BLaER1 treated with 17β-estradiol and CSF1 and Interleukin-3, amounts not matched to agents 10 nM and 100 nM (cell line): ENCODE measurements at regions not wholly inside any gene's neighbourhood (a gene's known extent, or its start where the extent isn't known, plus 50 kb on each side); places are given as distances from the start of the nearest gene placed in this dataset.

ENCODE experiments used
- H3K27ac ChIP-seq, 11 experiments: shearing (Covaris generic); formaldehyde crosslinking; 2 replicates each; pipeline ENCODE4 v1.8.1; 2022
- H3K27me3 ChIP-seq, 11 experiments: shearing (Covaris generic); formaldehyde crosslinking; 2 replicates each; pipeline ENCODE4 v1.8.1; 2022
- H3K36me3 ChIP-seq, 11 experiments: shearing (Covaris generic); formaldehyde crosslinking; 2 replicates each; pipeline ENCODE4 v1.8.1; 2022
- H3K4me1 ChIP-seq, 10 experiments: shearing (Covaris generic); formaldehyde crosslinking; 2 replicates each; pipeline ENCODE4 v1.8.1; 2022
- H3K4me2 ChIP-seq, 11 experiments: shearing (Covaris generic); formaldehyde crosslinking; 2 replicates each; pipeline ENCODE4 v1.8.1; 2022
- H3K4me3 ChIP-seq, 10 experiments: shearing (Covaris generic); formaldehyde crosslinking; 2 replicates each; pipeline ENCODE4 v1.8.1; 2022
- H3K9ac ChIP-seq, 11 experiments: shearing (Covaris generic); formaldehyde crosslinking; 2 replicates each; pipeline ENCODE4 v1.8.1; 2022
- H3K9me3 ChIP-seq, 11 experiments: shearing (Covaris generic); formaldehyde crosslinking; replicated peaks in 1 of 11; 2 replicates each; pipeline ENCODE4 v1.8.1; 2022
- H4K20me1 ChIP-seq, 11 experiments: shearing (Covaris generic); formaldehyde crosslinking; 2 replicates each; pipeline ENCODE4 v1.8.1; 2022
- Cebpa-rat ChIP-seq, 11 experiments: shearing (Covaris generic); IDR thresholded peaks; 2 replicates each; pipeline ENCODE4 v1.8.1; 2022

GRCh38 chr6:158869826-158870648 lies 50.9 kb upstream of the EZR start:
- Histone ChIP-seq H3K9ac (peak overlapping the region; percentile 72 to 86 (median 82)), H3K4me3 (peak overlapping the region; percentile 17 to 70 (median 56); a peak in 19 of 20 replicates), H3K4me2 (peak overlapping the region; percentile 61 to 94 (median 84)), H3K4me1 (peaks cover 14 to 68% (median 57%) of the 10 kb centered on the region in 10 experiments), H3K27me3 (no peaks in the 10 kb centered on the region), H3K27ac (peak overlapping the region; percentile 81 to 98 (median 89)), H3K9me3 (peaks cover 0 to 13% (median 5%) of the 10 kb centered on the region in 11 experiments; a peak in 8 of 22 replicates), H4K20me1 (no peaks in the 10 kb centered on the region), H3K36me3 (no peaks in the 10 kb centered on the region)
- no peak for TF ChIP-seq Cebpa-rat (IDR thresholded peaks at IDR 0.05)

- peak overlapping the region; percentile 81 to 100 (median 92) for H3K27ac ChIP-seq
- H3K9ac ChIP-seq, result peak overlapping the region; percentile 72 to 91 (median 84)
- peak overlapping the region in 9 of 10 experiments; percentile 38 to 70 (median 57); a peak in 18 of 20 replicates for H3K4me3 ChIP-seq
- TF ChIP-seq Cebpa-rat (IDR thresholded peaks at IDR 0.05), result no peak
- H3K36me3 ChIP-seq, result no peaks in the 10 kb centered on the region
- no peaks in the 10 kb centered on the region for H4K20me1 ChIP-seq
- H3K9me3 ChIP-seq, result peaks cover 0 to 13% (median 5%) of the 10 kb centered on the region in 11 experiments; a peak in 8 of 22 replicates
- H3K27me3 ChIP-seq, result no peaks in the 10 kb centered on the region
- H3K4me2 ChIP-seq, result peak overlapping the region; percentile 73 to 90 (median 77)
- peaks cover 14 to 70% (median 59%) of the 10 kb centered on the region in 10 experiments for H3K4me1 ChIP-seq
Observed at GRCh38 chr6:158868890-158869825, 50.0 kb upstream of the EZR start.
